CMK (cell line): ENCODE measurements at regions not wholly inside any gene's neighbourhood (a gene's known extent, or its start where the extent isn't known, plus 50 kb on each side); places are given as distances from the start of the nearest gene placed in this dataset.

Experiments used
- DNase-seq: peaks from one replicate; pipeline ENCODE4 v3.0.0-alpha.2; 2010; ENCODE audit warnings: low read depth

GRCh38 chr10:4581929-4582328 is 244.1 kb upstream of the AKR1E2 start:
- DNase-seq, result no peak

GRCh38 chr10:4579844-4580243 is 246.2 kb upstream of the AKR1E2 start:
- no peak for DNase-seq

- no peak for DNase-seq
These were observed 249.8 kb upstream of the AKR1E2 start for GRCh38 chr10:4576206-4576605.

GRCh38 chr10:4569151-4569550 is 256.9 kb upstream of the AKR1E2 start:
- no peak for DNase-seq

GRCh38 chr10:4568731-4569130 is 257.3 kb upstream of the AKR1E2 start:
- DNase-seq, result no peak

- no peak for DNase-seq
These were observed 257.9 kb upstream of the AKR1E2 start for GRCh38 chr10:4568086-4568485.

- DNase-seq, result no peak
These were observed 258.4 kb upstream of the AKR1E2 start for GRCh38 chr10:4567637-4568036.

GRCh38 chr10:4566011-4566410 is 260.0 kb upstream of the AKR1E2 start:
- no peak for DNase-seq

GRCh38 chr10:4561296-4561695 is 264.7 kb upstream of the AKR1E2 start:
- DNase-seq, result no peak

- no peak for DNase-seq
These were observed 268.5 kb upstream of the AKR1E2 start for GRCh38 chr10:4557469-4557868.

- no peak for DNase-seq
These were observed 269.5 kb upstream of the AKR1E2 start for GRCh38 chr10:4556527-4556926.

- DNase-seq, result no peak
These were observed 270.1 kb upstream of the AKR1E2 start for GRCh38 chr10:4555920-4556319.

- no peak for DNase-seq
These were observed 276.8 kb upstream of the AKR1E2 start for GRCh38 chr10:4549139-4549653.

GRCh38 chr10:4546931-4547330 is 279.1 kb upstream of the AKR1E2 start:
- no peak for DNase-seq

- no peak for DNase-seq
These were observed 279.5 kb upstream of the AKR1E2 start for GRCh38 chr10:4546500-4546899.

GRCh38 chr10:4545062-4545461 is 280.9 kb upstream of the AKR1E2 start:
- DNase-seq, result no peak

- DNase-seq, result no peak
These were observed 282.0 kb upstream of the AKR1E2 start for GRCh38 chr10:4543938-4544533.

GRCh38 chr10:4541292-4541691 is 284.7 kb upstream of the AKR1E2 start:
- no peak for DNase-seq

GRCh38 chr10:4538016-4538415 is 288.0 kb upstream of the AKR1E2 start:
- DNase-seq, result no peak

GRCh38 chr10:4535521-4535920 is 290.5 kb upstream of the AKR1E2 start:
- no peak for DNase-seq

GRCh38 chr10:4533621-4534020 is 292.4 kb upstream of the AKR1E2 start:
- no peak for DNase-seq

GRCh38 chr10:4532976-4533375 is 293.0 kb upstream of the AKR1E2 start:
- DNase-seq, result no peak

GRCh38 chr10:4532467-4532866 is 293.5 kb upstream of the AKR1E2 start:
- no peak for DNase-seq

- no peak for DNase-seq
These were observed 294.0 kb upstream of the AKR1E2 start for GRCh38 chr10:4532011-4532410.

- DNase-seq, result no peak
These were observed 296.7 kb upstream of the AKR1E2 start for GRCh38 chr10:4529266-4529665.
